GM12878 (cell line): ENCODE measurements at regions not wholly inside any gene's neighbourhood (a gene's known extent, or its start where the extent isn't known, plus 50 kb on each side); places are given as distances from the start of the nearest gene placed in this dataset.

Experiments used
- ATAC-seq: fragments of 200-7000 bp; cut with Tn5 transposase; 3 replicates; pipeline ENCODE4 v1.9.1; 2020; ENCODE audit warnings: mild to moderate bottlenecking, moderate library complexity
- BruUV-seq: library from RNA; stranded (reverse); fragments of 400-500 nt; replicated peaks from 2 replicates; lab custom pipeline; 2021; lab: Mats Ljungman, UMichigan
- CTCF ChIA-PET: fragments of 300-600 bp; sonication (Branson Sonifier 250); formaldehyde crosslinking; extraction: SDS; loops from one replicate; lab custom pipeline; 2021; ENCODE audit warnings: inconsistent platforms; lab: Yijun Ruan, JAX
- POLR2A ChIA-PET: fragments of 350-600 bp; formaldehyde crosslinking; extraction: SDS; loops from one replicate; lab custom pipeline; 2021; ENCODE audit warnings: inconsistent platforms; lab: Charles Lee
- RAD21 ChIA-PET: fragments of 300-600 bp; sonication (Branson Sonifier 250); formaldehyde crosslinking; loops from one replicate; lab custom pipeline; 2023; ENCODE audit warnings: antibody characterized with exemption; ENCODE audit not compliant: unreplicated experiment; lab: Charles Lee
- SMC1A ChIA-PET: fragments of 300-600 bp; sonication (Branson Sonifier 250); formaldehyde crosslinking; loops from one replicate; lab custom pipeline; 2023; ENCODE audit not compliant: unreplicated experiment, uncharacterized antibody; lab: Charles Lee
- DNase-seq: peaks from one replicate; pipeline ENCODE4 v3.0.0-alpha.2; 2011; ENCODE audit warnings: low read depth, low spot score
- FAIRE-seq: peaks from 3 replicates; lab custom pipeline; 2011; peaks lifted over from hg19 to GRCh38; lab: Jason Lieb, UNC
- H2AFZ ChIP-seq: 2 replicates; pipeline ENCODE4 v1.6.0; 2011; ENCODE audit warnings: low read depth, low read length, control low read depth; ENCODE audit not compliant: control insufficient read depth
- H3K27ac ChIP-seq: 2 replicates; pipeline ENCODE4 v1.5.1; 2011; ENCODE audit warnings: control low read depth; ENCODE audit not compliant: control insufficient read depth, insufficient read depth
- H3K27me3 ChIP-seq, 2 experiments: replicated peaks in 1 of 2; 2 replicates each; pipeline versions ENCODE4 v1.6.0 to v1.6.1; 2011; ENCODE audit warnings: low read length in 1 of 2; ENCODE audit not compliant: control insufficient read depth in 2 of 2, insufficient read depth in 2 of 2
- H3K36me3 ChIP-seq, 2 experiments: 2 replicates each; pipeline ENCODE4 v1.5.1; 2011; ENCODE audit warnings: low read length in 1 of 2; ENCODE audit not compliant: control insufficient read depth in 2 of 2, insufficient read depth in 2 of 2
- H3K4me1 ChIP-seq: 2 replicates; pipeline ENCODE4 v1.6.1; 2011; ENCODE audit warnings: mild to moderate bottlenecking, low read length, moderate library complexity, mixed read lengths; ENCODE audit not compliant: control insufficient read depth, insufficient read depth
- H3K4me2 ChIP-seq: 2 replicates; pipeline ENCODE4 v1.6.0; 2011; ENCODE audit warnings: control low read depth; ENCODE audit not compliant: control insufficient read depth, insufficient read depth
- H3K4me3 ChIP-seq: fragments of 200-600 bp; sonication (generic); 2 replicates; pipeline ENCODE4 v1.5.1; 2016
- H3K79me2 ChIP-seq: 2 replicates; pipeline ENCODE4 v1.6.0; 2011; ENCODE audit warnings: low read length; ENCODE audit not compliant: control insufficient read depth, insufficient read depth
- H3K9ac ChIP-seq: 2 replicates; pipeline ENCODE4 v1.8.0; 2011; ENCODE audit warnings: low read length, control low read depth, mixed read lengths; ENCODE audit not compliant: control insufficient read depth, insufficient read depth
- H3K9me3 ChIP-seq: replicated peaks from 3 replicates; pipeline ENCODE4 v1.5.1; 2011; ENCODE audit warnings: mild to moderate bottlenecking, low read length; ENCODE audit not compliant: control insufficient read depth, insufficient read depth
- H4K20me1 ChIP-seq: 2 replicates; pipeline ENCODE4 v1.6.0; 2011; ENCODE audit not compliant: control insufficient read depth, insufficient read depth
- BACH1 ChIP-seq: fragments of 450-650 bp; IDR thresholded peaks from 2 replicates; pipeline ENCODE4 v1.6.1; 2017; ENCODE audit warnings: mild to moderate bottlenecking, borderline replicate concordance
- BHLHE40 ChIP-seq, 2 experiments: fragments of 450-650 bp in 1 of 2; IDR thresholded peaks; 2 replicates each; pipeline ENCODE4 v1.6.1; 2011 to 2017; ENCODE audit warnings: low read depth in 2 of 2, borderline replicate concordance in 1 of 2, improper control_type of control experiment in 1 of 2, low read length in 1 of 2, mild to moderate bottlenecking in 1 of 2
- CBFB ChIP-seq: IDR thresholded peaks from 2 replicates; pipeline ENCODE4 v1.6.1; 2016; ENCODE audit warnings: antibody characterized with exemption, low read depth
- CHD4 ChIP-seq: fragments of 200-600 bp; sonication (generic); IDR thresholded peaks from 2 replicates; pipeline ENCODE4 v1.6.1; 2016; ENCODE audit warnings: mild to moderate bottlenecking
- HDGF ChIP-seq: fragments of 450-650 bp; IDR thresholded peaks from 2 replicates; pipeline ENCODE4 v1.6.1; 2016; ENCODE audit warnings: antibody characterized with exemption
- IKZF1 ChIP-seq: fragments of 450-650 bp; conservative IDR thresholded peaks from 2 replicates; pipeline ENCODE4 v1.6.1; 2017; ENCODE audit warnings: antibody characterized with exemption, mild to moderate bottlenecking
- IRF4 ChIP-seq: IDR thresholded peaks from 2 replicates; pipeline ENCODE4 v1.6.1; 2011; ENCODE audit warnings: low read depth, low read length
- NFYB ChIP-seq: IDR thresholded peaks from 2 replicates; pipeline ENCODE4 v1.6.1; 2011; ENCODE audit warnings: low read depth, mild to moderate bottlenecking, low read length, improper control_type of control experiment, moderate library complexity; ENCODE audit not compliant: insufficient read depth
- NR2C2 ChIP-seq: IDR thresholded peaks from 2 replicates; pipeline ENCODE4 v1.6.1; 2011; ENCODE audit warnings: borderline replicate concordance, low read depth; ENCODE audit not compliant: control insufficient read depth, insufficient read length
- POLR2A ChIP-seq: IDR thresholded peaks from 2 replicates; pipeline ENCODE4 v1.6.1; 2011; ENCODE audit warnings: low read depth, mild to moderate bottlenecking, low read length
- RAD51 ChIP-seq: fragments of 450-650 bp; IDR thresholded peaks from 2 replicates; pipeline ENCODE4 v1.6.1; 2016; ENCODE audit warnings: moderate library complexity, mild to moderate bottlenecking, inconsistent platforms
- RBBP5 ChIP-seq: fragments of 200-600 bp; sonication (generic); conservative IDR thresholded peaks from 2 replicates; pipeline ENCODE4 v1.6.1; 2016
- SUZ12 ChIP-seq: fragments of 200-600 bp; sonication (generic); IDR thresholded peaks from one replicate; pipeline ENCODE4 v1.6.1; 2018; ENCODE audit warnings: antibody characterized with exemption, mild to moderate bottlenecking; ENCODE audit not compliant: unreplicated experiment
- ZBED1 ChIP-seq: IDR thresholded peaks from 2 replicates; pipeline ENCODE4 v1.6.1; 2016; ENCODE audit warnings: borderline replicate concordance
- ZNF207 ChIP-seq: fragments of 450-650 bp; IDR thresholded peaks from 2 replicates; pipeline ENCODE4 v1.6.1; 2014; ENCODE audit warnings: antibody characterized with exemption, mild to moderate bottlenecking, borderline replicate concordance
- WGBS: methylation state at CpG from one replicate; pipeline ENCODE4 v1.1.6; 2016; ENCODE audit warnings: low lambda C conversion rate; ENCODE audit not compliant: insufficient replicate concordance, insufficient coverage; ENCODE audit errors: missing lambda C conversion rate; 5-methylcytosine and 5-hydroxymethylcytosine counted together
- in situ Hi-C: fragments of 300-500 bp; cut with MboI; formaldehyde crosslinking; loops from 9 replicates; pipeline ENCODE4 v1.14.3; 2018; ENCODE audit warnings: mixed read lengths
- intact Hi-C: fragments of 100-400 bp; cut with micrococcal nuclease; formaldehyde crosslinking; loops from one replicate; pipeline ENCODE4 v1.14.2; 2022; ENCODE audit not compliant: unreplicated experiment
- TF ChIP-seq, protein P1 (sequence below): fragments of 450-650 bp; formaldehyde crosslinking; IDR thresholded peaks from 2 replicates; pipeline ENCODE4 v1.5.0; 2022; ENCODE audit warnings: mild to moderate bottlenecking, missing genetic modification characterization
- TF ChIP-seq, protein P2 (sequence below): IDR thresholded peaks from 2 replicates; pipeline ENCODE4 v1.6.1; 2011; ENCODE audit warnings: mild to moderate bottlenecking, low read depth, low read length, moderate library complexity; ENCODE audit not compliant: insufficient replicate concordance
- TF ChIP-seq, protein P3 (sequence below): IDR thresholded peaks from 2 replicates; pipeline ENCODE4 v1.6.1; 2012; ENCODE audit warnings: improper control_type of control experiment, low read depth, low read length; ENCODE audit not compliant: insufficient replicate concordance

DNA sequence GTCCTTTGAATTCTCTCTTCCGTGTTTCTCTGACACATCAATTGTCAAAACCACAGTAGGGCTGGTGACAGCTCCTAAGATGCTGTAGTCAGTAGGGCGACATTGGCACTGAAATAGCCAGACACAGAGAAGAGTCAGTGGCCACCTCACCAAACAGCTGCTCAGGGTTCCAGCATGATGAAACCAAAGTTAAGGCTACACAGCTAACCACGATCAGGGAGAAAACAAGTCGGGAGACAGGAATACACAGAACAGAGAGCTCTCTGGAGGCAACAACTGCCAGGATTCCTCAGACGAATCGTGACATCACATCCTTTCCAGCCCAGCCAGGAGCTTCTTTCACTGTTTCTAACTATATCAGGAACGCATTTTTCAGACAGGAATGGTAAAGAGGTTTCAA lies 922.2 kb downstream of the SORCS1 start:
- no peak overlapping the region for H3K9ac ChIP-seq
- ChIA-PET SMC1A (no interaction called here), POLR2A (no interaction called here), RAD21 (no interaction called here), CTCF (interaction anchor here (0.6 kb wide), 1 partner anchor 22 kb away, joined by 3 read pairs; no protein-coding TSS in a partner anchor)
- no peak for FAIRE-seq
- H3K4me2 ChIP-seq: no peak overlapping the region
- in situ Hi-C loops (no loop called here), intact Hi-C loops (no loop called here)
- WGBS: 7% methylated on average over 7 of the region's 7 CpGs
- TF ChIP-seq HDGF (no peak), POLR2A (no peak), RAD51 (no peak), SUZ12 (no peak), BHLHE40 (IDR thresholded peaks at IDR 0.05; ENCODE audit: borderline replicate concordance in 1 of 2, low read depth in 2 of 2, low read length in 1 of 2) (no peak), IKZF1 (no peak), RBBP5 (no peak), NR2C2 (no peak), NFYB (no peak), CHD4 (no peak), ZBED1 (no peak), BACH1 (no peak), CBFB (no peak), ZNF207 (no peak), IRF4 (no peak)
- TF ChIP-seq, protein P1, sequence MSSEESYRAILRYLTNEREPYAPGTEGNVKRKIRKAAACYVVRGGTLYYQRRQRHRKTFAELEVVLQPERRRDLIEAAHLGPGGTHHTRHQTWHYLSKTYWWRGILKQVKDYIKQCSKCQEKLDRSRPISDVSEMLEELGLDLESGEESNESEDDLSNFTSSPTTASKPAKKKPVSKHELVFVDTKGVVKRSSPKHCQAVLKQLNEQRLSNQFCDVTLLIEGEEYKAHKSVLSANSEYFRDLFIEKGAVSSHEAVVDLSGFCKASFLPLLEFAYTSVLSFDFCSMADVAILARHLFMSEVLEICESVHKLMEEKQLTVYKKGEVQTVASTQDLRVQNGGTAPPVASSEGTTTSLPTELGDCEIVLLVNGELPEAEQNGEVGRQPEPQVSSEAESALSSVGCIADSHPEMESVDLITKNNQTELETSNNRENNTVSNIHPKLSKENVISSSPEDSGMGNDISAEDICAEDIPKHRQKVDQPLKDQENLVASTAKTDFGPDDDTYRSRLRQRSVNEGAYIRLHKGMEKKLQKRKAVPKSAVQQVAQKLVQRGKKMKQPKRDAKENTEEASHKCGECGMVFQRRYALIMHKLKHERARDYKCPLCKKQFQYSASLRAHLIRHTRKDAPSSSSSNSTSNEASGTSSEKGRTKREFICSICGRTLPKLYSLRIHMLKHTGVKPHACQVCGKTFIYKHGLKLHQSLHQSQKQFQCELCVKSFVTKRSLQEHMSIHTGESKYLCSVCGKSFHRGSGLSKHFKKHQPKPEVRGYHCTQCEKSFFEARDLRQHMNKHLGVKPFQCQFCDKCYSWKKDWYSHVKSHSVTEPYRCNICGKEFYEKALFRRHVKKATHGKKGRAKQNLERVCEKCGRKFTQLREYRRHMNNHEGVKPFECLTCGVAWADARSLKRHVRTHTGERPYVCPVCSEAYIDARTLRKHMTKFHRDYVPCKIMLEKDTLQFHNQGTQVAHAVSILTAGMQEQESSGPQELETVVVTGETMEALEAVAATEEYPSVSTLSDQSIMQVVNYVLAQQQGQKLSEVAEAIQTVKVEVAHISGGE: no peak
- TF ChIP-seq, protein P2, sequence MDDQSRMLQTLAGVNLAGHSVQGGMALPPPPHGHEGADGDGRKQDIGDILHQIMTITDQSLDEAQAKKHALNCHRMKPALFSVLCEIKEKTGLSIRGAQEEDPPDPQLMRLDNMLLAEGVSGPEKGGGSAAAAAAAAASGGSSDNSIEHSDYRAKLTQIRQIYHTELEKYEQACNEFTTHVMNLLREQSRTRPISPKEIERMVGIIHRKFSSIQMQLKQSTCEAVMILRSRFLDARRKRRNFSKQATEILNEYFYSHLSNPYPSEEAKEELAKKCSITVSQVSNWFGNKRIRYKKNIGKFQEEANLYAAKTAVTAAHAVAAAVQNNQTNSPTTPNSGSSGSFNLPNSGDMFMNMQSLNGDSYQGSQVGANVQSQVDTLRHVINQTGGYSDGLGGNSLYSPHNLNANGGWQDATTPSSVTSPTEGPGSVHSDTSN: no peak
- TF ChIP-seq, protein P3, sequence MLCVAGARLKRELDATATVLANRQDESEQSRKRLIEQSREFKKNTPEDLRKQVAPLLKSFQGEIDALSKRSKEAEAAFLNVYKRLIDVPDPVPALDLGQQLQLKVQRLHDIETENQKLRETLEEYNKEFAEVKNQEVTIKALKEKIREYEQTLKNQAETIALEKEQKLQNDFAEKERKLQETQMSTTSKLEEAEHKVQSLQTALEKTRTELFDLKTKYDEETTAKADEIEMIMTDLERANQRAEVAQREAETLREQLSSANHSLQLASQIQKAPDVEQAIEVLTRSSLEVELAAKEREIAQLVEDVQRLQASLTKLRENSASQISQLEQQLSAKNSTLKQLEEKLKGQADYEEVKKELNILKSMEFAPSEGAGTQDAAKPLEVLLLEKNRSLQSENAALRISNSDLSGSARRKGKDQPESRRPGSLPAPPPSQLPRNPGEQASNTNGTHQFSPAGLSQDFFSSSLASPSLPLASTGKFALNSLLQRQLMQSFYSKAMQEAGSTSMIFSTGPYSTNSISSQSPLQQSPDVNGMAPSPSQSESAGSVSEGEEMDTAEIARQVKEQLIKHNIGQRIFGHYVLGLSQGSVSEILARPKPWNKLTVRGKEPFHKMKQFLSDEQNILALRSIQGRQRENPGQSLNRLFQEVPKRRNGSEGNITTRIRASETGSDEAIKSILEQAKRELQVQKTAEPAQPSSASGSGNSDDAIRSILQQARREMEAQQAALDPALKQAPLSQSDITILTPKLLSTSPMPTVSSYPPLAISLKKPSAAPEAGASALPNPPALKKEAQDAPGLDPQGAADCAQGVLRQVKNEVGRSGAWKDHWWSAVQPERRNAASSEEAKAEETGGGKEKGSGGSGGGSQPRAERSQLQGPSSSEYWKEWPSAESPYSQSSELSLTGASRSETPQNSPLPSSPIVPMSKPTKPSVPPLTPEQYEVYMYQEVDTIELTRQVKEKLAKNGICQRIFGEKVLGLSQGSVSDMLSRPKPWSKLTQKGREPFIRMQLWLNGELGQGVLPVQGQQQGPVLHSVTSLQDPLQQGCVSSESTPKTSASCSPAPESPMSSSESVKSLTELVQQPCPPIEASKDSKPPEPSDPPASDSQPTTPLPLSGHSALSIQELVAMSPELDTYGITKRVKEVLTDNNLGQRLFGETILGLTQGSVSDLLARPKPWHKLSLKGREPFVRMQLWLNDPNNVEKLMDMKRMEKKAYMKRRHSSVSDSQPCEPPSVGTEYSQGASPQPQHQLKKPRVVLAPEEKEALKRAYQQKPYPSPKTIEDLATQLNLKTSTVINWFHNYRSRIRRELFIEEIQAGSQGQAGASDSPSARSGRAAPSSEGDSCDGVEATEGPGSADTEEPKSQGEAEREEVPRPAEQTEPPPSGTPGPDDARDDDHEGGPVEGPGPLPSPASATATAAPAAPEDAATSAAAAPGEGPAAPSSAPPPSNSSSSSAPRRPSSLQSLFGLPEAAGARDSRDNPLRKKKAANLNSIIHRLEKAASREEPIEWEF: no peak
- no peaks in the 10 kb centered on the region for H3K79me2 ChIP-seq
- no peak overlapping the region for H3K27ac ChIP-seq
- BruUV-seq: no TSS peak
- H3K9me3 ChIP-seq: no peaks in the 10 kb centered on the region
- no peaks in the 10 kb centered on the region for H4K20me1 ChIP-seq
- ATAC-seq: no peak
- no peaks in the 10 kb centered on the region for H3K36me3 ChIP-seq
- no peak for DNase-seq
- no peaks in the 10 kb centered on the region for H3K27me3 ChIP-seq
- no peaks in the 10 kb centered on the region for H3K4me1 ChIP-seq
- no peak overlapping the region for H2AFZ ChIP-seq
- no peak overlapping the region for H3K4me3 ChIP-seq
